H1 (cell line): ENCODE measurements at regions not wholly inside any gene's neighbourhood (a gene's known extent, or its start where the extent isn't known, plus 50 kb on each side); places are given as distances from the start of the nearest gene placed in this dataset.

ENCODE experiments used
- ASH2L ChIP-seq: fragments of 200-600, 300-600 bp; sonication (generic); IDR thresholded peaks from one replicate; pipeline ENCODE4 v1.7.1; 2017; ENCODE audit warnings: low read length
- BRCA1 ChIP-seq: IDR thresholded peaks from 2 replicates; pipeline ENCODE4 v1.6.1; 2012; ENCODE audit warnings: low read depth, low read length, improper control_type of control experiment
- CREB1 ChIP-seq: IDR thresholded peaks from 2 replicates; pipeline ENCODE4 v1.6.1; 2012; ENCODE audit warnings: inconsistent platforms
- KDM1A ChIP-seq: fragments of 200-600, 300-600 bp; sonication (generic); IDR thresholded peaks from 2 replicates; pipeline ENCODE4 v1.7.1; 2016; ENCODE audit warnings: mild to moderate bottlenecking, low read length, borderline replicate concordance
- SIN3A ChIP-seq, 2 experiments: IDR thresholded peaks in 1 of 2; conservative IDR thresholded peaks in 1 of 2; 2 replicates each; pipeline ENCODE4 v1.6.1; 2011 to 2012; ENCODE audit warnings: low read length in 2 of 2, improper control_type of control experiment in 1 of 2, low read depth in 1 of 2, mild to moderate bottlenecking in 1 of 2
- TF ChIP-seq, protein P1 (sequence below): IDR thresholded peaks from 2 replicates; pipeline ENCODE4 v1.6.1; 2012; ENCODE audit warnings: low read length, inconsistent platforms

DNA sequence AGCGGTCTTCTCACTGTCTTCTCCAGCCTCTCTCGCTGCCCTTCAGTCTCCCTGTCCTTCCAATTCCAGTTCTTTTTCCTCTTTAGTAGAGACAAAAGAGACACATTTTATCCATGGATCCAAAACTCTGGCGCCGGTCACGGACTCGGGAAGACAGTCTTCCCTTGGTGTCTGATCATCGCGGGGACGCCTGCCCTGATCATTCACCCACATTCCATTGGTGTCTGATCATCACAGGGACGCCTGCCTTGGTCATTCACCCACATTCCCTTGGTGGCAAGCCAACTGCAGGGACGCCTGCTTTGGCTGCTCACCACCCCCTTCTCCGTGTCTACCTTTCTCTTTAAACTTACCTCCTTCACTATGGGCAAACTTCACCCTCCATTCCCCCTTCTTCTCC, 619.5 kb downstream of the RERGL start (continued):
- TF ChIP-seq BRCA1: no peak
- TF ChIP-seq KDM1A: no peak
- TF ChIP-seq, protein P1, sequence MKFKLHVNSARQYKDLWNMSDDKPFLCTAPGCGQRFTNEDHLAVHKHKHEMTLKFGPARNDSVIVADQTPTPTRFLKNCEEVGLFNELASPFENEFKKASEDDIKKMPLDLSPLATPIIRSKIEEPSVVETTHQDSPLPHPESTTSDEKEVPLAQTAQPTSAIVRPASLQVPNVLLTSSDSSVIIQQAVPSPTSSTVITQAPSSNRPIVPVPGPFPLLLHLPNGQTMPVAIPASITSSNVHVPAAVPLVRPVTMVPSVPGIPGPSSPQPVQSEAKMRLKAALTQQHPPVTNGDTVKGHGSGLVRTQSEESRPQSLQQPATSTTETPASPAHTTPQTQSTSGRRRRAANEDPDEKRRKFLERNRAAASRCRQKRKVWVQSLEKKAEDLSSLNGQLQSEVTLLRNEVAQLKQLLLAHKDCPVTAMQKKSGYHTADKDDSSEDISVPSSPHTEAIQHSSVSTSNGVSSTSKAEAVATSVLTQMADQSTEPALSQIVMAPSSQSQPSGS: no peak
- no peak for TF ChIP-seq ASH2L
- no peak for TF ChIP-seq SIN3A (conservative IDR thresholded peaks at IDR 0.05 in 1 of 2, IDR thresholded peaks at IDR 0.05 in 1 of 2; ENCODE audit: low read depth in 1 of 2, low read length in 2 of 2)
- TF ChIP-seq CREB1: no peak
